ENCODE measurements at regions not wholly inside any gene's neighbourhood (a gene's known extent, or its start where the extent isn't known, plus 50 kb on each side); places are given as distances from the start of the nearest gene placed in this dataset.

- Mint-ChIP-seq H3K36me3 (no peaks in the 10 kb centered on the region), H3K4me1 (peaks cover 29% of the 10 kb centered on the region), H3K9me3 (no peaks in the 10 kb centered on the region), H3K27me3 (ENCODE audit: low read depth) (no peaks in the 10 kb centered on the region), H3K27ac (no peak overlapping the region), H3K4me3 (no peak overlapping the region)
- DNase-seq (ENCODE audit: low spot score) (no peak), ATAC-seq (no peak)
- TF ChIP-seq, protein P1, sequence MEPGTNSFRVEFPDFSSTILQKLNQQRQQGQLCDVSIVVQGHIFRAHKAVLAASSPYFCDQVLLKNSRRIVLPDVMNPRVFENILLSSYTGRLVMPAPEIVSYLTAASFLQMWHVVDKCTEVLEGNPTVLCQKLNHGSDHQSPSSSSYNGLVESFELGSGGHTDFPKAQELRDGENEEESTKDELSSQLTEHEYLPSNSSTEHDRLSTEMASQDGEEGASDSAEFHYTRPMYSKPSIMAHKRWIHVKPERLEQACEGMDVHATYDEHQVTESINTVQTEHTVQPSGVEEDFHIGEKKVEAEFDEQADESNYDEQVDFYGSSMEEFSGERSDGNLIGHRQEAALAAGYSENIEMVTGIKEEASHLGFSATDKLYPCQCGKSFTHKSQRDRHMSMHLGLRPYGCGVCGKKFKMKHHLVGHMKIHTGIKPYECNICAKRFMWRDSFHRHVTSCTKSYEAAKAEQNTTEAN (CRISPR knock-in tag; IDR thresholded peaks at IDR 0.05) = no peak
- TF ChIP-seq, protein P2, sequence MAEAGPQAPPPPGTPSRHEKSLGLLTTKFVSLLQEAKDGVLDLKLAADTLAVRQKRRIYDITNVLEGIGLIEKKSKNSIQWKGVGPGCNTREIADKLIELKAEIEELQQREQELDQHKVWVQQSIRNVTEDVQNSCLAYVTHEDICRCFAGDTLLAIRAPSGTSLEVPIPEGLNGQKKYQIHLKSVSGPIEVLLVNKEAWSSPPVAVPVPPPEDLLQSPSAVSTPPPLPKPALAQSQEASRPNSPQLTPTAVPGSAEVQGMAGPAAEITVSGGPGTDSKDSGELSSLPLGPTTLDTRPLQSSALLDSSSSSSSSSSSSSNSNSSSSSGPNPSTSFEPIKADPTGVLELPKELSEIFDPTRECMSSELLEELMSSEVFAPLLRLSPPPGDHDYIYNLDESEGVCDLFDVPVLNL (CRISPR knock-in tag; IDR thresholded peaks at IDR 0.05; ENCODE audit: borderline replicate concordance, low read depth) = no peak
- TF ChIP-seq NFE2L1 (CRISPR knock-in tag; IDR thresholded peaks at IDR 0.05) (no peak), RORB (CRISPR knock-in tag; IDR thresholded peaks at IDR 0.05) (no peak), ZSCAN18 (CRISPR knock-in tag; IDR thresholded peaks at IDR 0.05) (no peak), FOXP1 (CRISPR knock-in tag; IDR thresholded peaks at IDR 0.05; ENCODE audit: borderline replicate concordance) (no peak), OVOL2 (CRISPR knock-in tag; IDR thresholded peaks at IDR 0.05; ENCODE audit: borderline replicate concordance) (no peak), MAX (CRISPR knock-in tag; IDR thresholded peaks at IDR 0.05) (no peak), ZBTB21 (CRISPR knock-in tag; IDR thresholded peaks at IDR 0.05; ENCODE audit: borderline replicate concordance) (no peak), ZNF396 (CRISPR knock-in tag; IDR thresholded peaks at IDR 0.05; ENCODE audit: borderline replicate concordance) (no peak), PRRX2 (CRISPR knock-in tag; IDR thresholded peaks at IDR 0.05) (no peak), NR1H2 (CRISPR knock-in tag; IDR thresholded peaks at IDR 0.05) (no peak), TP53 (CRISPR knock-in tag; IDR thresholded peaks at IDR 0.05) (no peak), ZNF416 (CRISPR knock-in tag; IDR thresholded peaks at IDR 0.05) (no peak), EMX1 (CRISPR knock-in tag; IDR thresholded peaks at IDR 0.05) (no peak), TCF7 (CRISPR knock-in tag; IDR thresholded peaks at IDR 0.05; ENCODE audit: low read depth) (no peak), ELF4 (CRISPR knock-in tag; IDR thresholded peaks at IDR 0.05; ENCODE audit: low read depth) (no peak), E2F5 (CRISPR knock-in tag; IDR thresholded peaks at IDR 0.05) (no peak), ZNF671 (CRISPR knock-in tag; IDR thresholded peaks at IDR 0.05) (no peak)
- TF ChIP-seq, protein P3, sequence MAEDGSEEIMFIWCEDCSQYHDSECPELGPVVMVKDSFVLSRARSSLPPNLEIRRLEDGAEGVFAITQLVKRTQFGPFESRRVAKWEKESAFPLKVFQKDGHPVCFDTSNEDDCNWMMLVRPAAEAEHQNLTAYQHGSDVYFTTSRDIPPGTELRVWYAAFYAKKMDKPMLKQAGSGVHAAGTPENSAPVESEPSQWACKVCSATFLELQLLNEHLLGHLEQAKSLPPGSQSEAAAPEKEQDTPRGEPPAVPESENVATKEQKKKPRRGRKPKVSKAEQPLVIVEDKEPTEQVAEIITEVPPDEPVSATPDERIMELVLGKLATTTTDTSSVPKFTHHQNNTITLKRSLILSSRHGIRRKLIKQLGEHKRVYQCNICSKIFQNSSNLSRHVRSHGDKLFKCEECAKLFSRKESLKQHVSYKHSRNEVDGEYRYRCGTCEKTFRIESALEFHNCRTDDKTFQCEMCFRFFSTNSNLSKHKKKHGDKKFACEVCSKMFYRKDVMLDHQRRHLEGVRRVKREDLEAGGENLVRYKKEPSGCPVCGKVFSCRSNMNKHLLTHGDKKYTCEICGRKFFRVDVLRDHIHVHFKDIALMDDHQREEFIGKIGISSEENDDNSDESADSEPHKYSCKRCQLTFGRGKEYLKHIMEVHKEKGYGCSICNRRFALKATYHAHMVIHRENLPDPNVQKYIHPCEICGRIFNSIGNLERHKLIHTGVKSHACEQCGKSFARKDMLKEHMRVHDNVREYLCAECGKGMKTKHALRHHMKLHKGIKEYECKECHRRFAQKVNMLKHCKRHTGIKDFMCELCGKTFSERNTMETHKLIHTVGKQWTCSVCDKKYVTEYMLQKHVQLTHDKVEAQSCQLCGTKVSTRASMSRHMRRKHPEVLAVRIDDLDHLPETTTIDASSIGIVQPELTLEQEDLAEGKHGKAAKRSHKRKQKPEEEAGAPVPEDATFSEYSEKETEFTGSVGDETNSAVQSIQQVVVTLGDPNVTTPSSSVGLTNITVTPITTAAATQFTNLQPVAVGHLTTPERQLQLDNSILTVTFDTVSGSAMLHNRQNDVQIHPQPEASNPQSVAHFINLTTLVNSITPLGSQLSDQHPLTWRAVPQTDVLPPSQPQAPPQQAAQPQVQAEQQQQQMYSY (CRISPR knock-in tag; IDR thresholded peaks at IDR 0.05) = no peak
- ChIA-PET CTCF (no interaction called here), POLR2A (no interaction called here)
Measured at GRCh38 chr12:46489951-46490388, 117.4 kb upstream of the SLC38A2 start.

Measured in WTC11 (cell line).